ENCODE measurements at regions not wholly inside any gene's neighbourhood (a gene's known extent, or its start where the extent isn't known, plus 50 kb on each side); places are given as distances from the start of the nearest gene placed in this dataset.
A peak's percentile ranks its signal among the peaks of the same experiment; 100 is the strongest.

- no peak for DNase-seq (ENCODE audit: low read depth)
These were observed 62.2 kb upstream of the ST8SIA1 start for GRCh38 chr12:22396735-22397134.

DNA sequence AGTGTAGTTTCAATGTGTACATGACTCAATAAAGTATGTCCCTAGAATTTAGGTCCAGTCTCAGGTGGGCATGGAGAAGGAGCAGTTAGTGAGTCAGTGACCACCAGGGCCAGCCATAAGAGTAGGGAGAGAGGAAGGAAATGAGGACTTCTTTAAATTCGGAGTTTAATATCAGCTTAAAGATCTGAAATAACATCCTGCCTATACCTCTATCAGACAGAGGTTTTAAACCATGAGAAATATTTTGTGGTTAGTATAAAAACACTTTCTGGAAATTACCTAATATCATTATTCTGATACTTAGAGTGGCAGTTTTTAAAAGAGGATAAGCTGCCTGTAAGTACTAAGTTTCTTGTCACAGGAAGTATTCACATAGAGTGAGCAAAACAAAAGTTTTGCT lies 61.7 kb upstream of the ST8SIA1 start:
- DNase-seq (ENCODE audit: low read depth): peak; percentile 26

GRCh38 chr12:22395666-22396065 lies 61.2 kb upstream of the ST8SIA1 start:
- no peak for DNase-seq (ENCODE audit: low read depth)

Measured in HT1080 (cell line).